ENCODE measurements at regions not wholly inside any gene's neighbourhood (a gene's known extent, or its start where the extent isn't known, plus 50 kb on each side); places are given as distances from the start of the nearest gene placed in this dataset.

DNA sequence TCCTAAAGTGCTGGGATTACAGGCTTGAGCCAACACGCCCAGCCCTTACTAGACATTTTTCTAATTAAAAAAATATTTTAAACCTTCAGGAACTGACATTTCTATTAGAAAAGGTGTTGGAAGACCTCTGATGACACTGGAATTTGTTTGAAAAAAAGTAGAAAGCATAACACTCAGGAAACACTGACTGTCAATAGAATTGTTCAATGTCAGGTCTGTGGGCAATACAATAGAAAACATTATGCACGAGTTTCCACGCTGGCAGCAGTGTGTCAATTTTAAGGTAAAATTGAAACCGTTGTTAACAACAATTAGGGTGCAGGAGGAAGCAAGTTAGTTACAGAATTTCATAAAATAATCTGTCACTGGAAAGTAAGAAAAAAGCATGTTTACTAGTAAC, 140.7 kb upstream of the KLHL4 start:
- Histone ChIP-seq H3K27me3 (no peaks in the 10 kb centered on the region), H3K36me3 (no peaks in the 10 kb centered on the region), H3K9me3 (no peaks in the 10 kb centered on the region), H3K4me3 (replicated peaks in 1 of 3) (no peak overlapping the region), H3K27ac (no peak overlapping the region), H3K4me1 (no peaks in the 10 kb centered on the region)
- 85 to 86% methylated on average over 4 of the region's 4 CpGs for WGBS, 2 donors
- intact Hi-C loops (cut with DNase I) = no loop called here
- DNase-seq = no peak
- TF ChIP-seq, protein P1, sequence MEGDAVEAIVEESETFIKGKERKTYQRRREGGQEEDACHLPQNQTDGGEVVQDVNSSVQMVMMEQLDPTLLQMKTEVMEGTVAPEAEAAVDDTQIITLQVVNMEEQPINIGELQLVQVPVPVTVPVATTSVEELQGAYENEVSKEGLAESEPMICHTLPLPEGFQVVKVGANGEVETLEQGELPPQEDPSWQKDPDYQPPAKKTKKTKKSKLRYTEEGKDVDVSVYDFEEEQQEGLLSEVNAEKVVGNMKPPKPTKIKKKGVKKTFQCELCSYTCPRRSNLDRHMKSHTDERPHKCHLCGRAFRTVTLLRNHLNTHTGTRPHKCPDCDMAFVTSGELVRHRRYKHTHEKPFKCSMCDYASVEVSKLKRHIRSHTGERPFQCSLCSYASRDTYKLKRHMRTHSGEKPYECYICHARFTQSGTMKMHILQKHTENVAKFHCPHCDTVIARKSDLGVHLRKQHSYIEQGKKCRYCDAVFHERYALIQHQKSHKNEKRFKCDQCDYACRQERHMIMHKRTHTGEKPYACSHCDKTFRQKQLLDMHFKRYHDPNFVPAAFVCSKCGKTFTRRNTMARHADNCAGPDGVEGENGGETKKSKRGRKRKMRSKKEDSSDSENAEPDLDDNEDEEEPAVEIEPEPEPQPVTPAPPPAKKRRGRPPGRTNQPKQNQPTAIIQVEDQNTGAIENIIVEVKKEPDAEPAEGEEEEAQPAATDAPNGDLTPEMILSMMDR (IDR thresholded peaks at IDR 0.05) = no peak
- TF ChIP-seq POLR2A (IDR thresholded peaks at IDR 0.05) = no peak

- H3K4me1 ChIP-seq = no peaks in the 10 kb centered on the region
- no peaks in the 10 kb centered on the region for H3K27me3 ChIP-seq
- TF ChIP-seq, protein P1 (IDR thresholded peaks at IDR 0.05) = no peak
- TF ChIP-seq POLR2A (IDR thresholded peaks at IDR 0.05) = no peak
- 45 to 67% methylated on average over 1 of the region's 1 CpG for WGBS, 2 donors
- no peak overlapping the region for H3K4me3 ChIP-seq (replicated peaks in 1 of 3)
- no peaks in the 10 kb centered on the region for H3K9me3 ChIP-seq
- intact Hi-C loops (cut with DNase I) = no loop called here
- H3K27ac ChIP-seq = no peak overlapping the region
- no peaks in the 10 kb centered on the region for H3K36me3 ChIP-seq
- no peak for DNase-seq
Observed at GRCh38 chrX:87388381-87388780, 129.2 kb upstream of the KLHL4 start.

- H3K27ac ChIP-seq = no peak overlapping the region
- DNase-seq = no peak
- WGBS, 2 donors = 36 to 37% methylated on average over 1 of the region's 1 CpG
- no peaks in the 10 kb centered on the region for H3K4me1 ChIP-seq
- TF ChIP-seq POLR2A (IDR thresholded peaks at IDR 0.05) = no peak
- TF ChIP-seq, protein P1 (IDR thresholded peaks at IDR 0.05) = no peak
- no peak overlapping the region for H3K4me3 ChIP-seq (replicated peaks in 1 of 3)
- no peaks in the 10 kb centered on the region for H3K27me3 ChIP-seq
- intact Hi-C loops (cut with DNase I) = no loop called here
- H3K9me3 ChIP-seq = no peaks in the 10 kb centered on the region
- no peaks in the 10 kb centered on the region for H3K36me3 ChIP-seq
Observed at GRCh38 chrX:87391742-87392141, 125.9 kb upstream of the KLHL4 start.

DNA sequence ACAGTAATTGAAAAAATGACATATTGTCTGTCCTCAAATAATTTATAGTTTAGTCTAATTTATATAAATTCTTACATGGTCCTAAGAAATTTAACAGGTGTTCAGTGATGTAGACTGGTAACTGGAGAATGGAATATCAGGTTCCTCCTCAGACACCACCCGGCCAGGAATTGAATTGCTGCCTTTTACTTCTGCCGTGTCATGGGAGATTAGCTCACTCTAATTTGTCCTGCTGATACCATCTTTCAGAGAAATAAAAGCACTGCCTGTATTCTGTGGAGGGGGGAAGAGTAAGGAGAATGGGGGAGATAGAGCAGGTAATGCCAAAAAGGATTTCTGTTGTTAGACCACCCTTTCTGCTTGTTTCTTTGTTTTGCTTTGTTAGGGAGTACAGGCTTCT, 125.2 kb upstream of the KLHL4 start:
- 29 to 33% methylated on average over 2 of the region's 2 CpGs for WGBS, 2 donors
- H3K36me3 ChIP-seq = no peaks in the 10 kb centered on the region
- H3K4me3 ChIP-seq (replicated peaks in 1 of 3) = no peak overlapping the region
- TF ChIP-seq, protein P1 (IDR thresholded peaks at IDR 0.05) = no peak
- no peak for TF ChIP-seq POLR2A (IDR thresholded peaks at IDR 0.05)
- H3K4me1 ChIP-seq = no peaks in the 10 kb centered on the region
- no peaks in the 10 kb centered on the region for H3K9me3 ChIP-seq
- no peak overlapping the region for H3K27ac ChIP-seq
- intact Hi-C loops (cut with DNase I) = no loop called here
- no peak for DNase-seq
- H3K27me3 ChIP-seq = no peaks in the 10 kb centered on the region

- TF ChIP-seq, protein P1 (IDR thresholded peaks at IDR 0.05) = no peak
- TF ChIP-seq POLR2A (IDR thresholded peaks at IDR 0.05) = no peak
- no peaks in the 10 kb centered on the region for H3K9me3 ChIP-seq
- no peak for DNase-seq
- no peak overlapping the region for H3K4me3 ChIP-seq (replicated peaks in 1 of 3)
- no peaks in the 10 kb centered on the region for H3K4me1 ChIP-seq
- H3K36me3 ChIP-seq = no peaks in the 10 kb centered on the region
- no peaks in the 10 kb centered on the region for H3K27me3 ChIP-seq
- intact Hi-C loops (cut with DNase I) = no loop called here
- WGBS, 2 donors = 55 to 68% methylated on average over 2 of the region's 2 CpGs
- no peak overlapping the region for H3K27ac ChIP-seq
Observed at GRCh38 chrX:87397103-87397886, 120.3 kb upstream of the KLHL4 start.
